Neural progenitor cell (in vitro differentiated cells): ENCODE measurements at regions not wholly inside any gene's neighbourhood (a gene's known extent, or its start where the extent isn't known, plus 50 kb on each side); places are given as distances from the start of the nearest gene placed in this dataset.

Experiments used
- DNase-seq: peaks from one replicate; pipeline ENCODE4 v3.0.0-alpha.2; 2016; ENCODE audit warnings: low spot score
- H2AFZ ChIP-seq: fragments of 200-600 bp; sonication (generic); replicated peaks from 2 replicates; pipeline ENCODE4 v1.6.1; 2016; ENCODE audit warnings: antibody characterized with exemption
- H3F3A ChIP-seq: fragments of 200-600 bp; sonication (generic); 2 replicates; pipeline ENCODE4 v1.6.1; 2016; ENCODE audit warnings: antibody characterized with exemption, low read depth
- H3K27ac ChIP-seq: fragments of 200-600 bp; sonication (generic); 2 replicates; pipeline ENCODE4 v1.5.1; 2016; ENCODE audit warnings: mild to moderate bottlenecking
- H3K27me3 ChIP-seq: fragments of 200-600 bp; sonication (generic); 2 replicates; pipeline ENCODE4 v1.6.1; 2016; ENCODE audit warnings: mild to moderate bottlenecking, moderate library complexity
- H3K36me3 ChIP-seq: fragments of 200-600 bp; sonication (generic); 2 replicates; pipeline ENCODE4 v1.5.1; 2016
- H3K4me1 ChIP-seq: fragments of 200-600 bp; sonication (generic); 2 replicates; pipeline ENCODE4 v1.6.1; 2016; ENCODE audit warnings: mixed run types
- H3K4me2 ChIP-seq: fragments of 200-600 bp; sonication (generic); 2 replicates; pipeline ENCODE4 v1.6.1; 2016
- H3K4me3 ChIP-seq: fragments of 200-600 bp; sonication (generic); 2 replicates; pipeline ENCODE4 v1.5.1; 2016
- H3K79me2 ChIP-seq: fragments of 200-600 bp; sonication (generic); 2 replicates; pipeline ENCODE4 v1.6.1; 2016; ENCODE audit warnings: low read depth
- H3K9ac ChIP-seq: fragments of 200-600 bp; sonication (generic); 2 replicates; pipeline ENCODE4 v1.6.1; 2016
- H3K9me3 ChIP-seq: fragments of 200-600 bp; sonication (generic); 2 replicates; pipeline ENCODE4 v1.5.1; 2016; ENCODE audit warnings: low read depth
- H4K20me1 ChIP-seq: fragments of 200-600 bp; sonication (generic); 2 replicates; pipeline ENCODE4 v1.6.1; 2016; ENCODE audit warnings: low read depth
- H3K27ac Mint-ChIP-seq: 3 replicates; pipeline ENCODE4 v1.8.0; 2021; ENCODE audit warnings: mixed read lengths
- H3K27me3 Mint-ChIP-seq: 2 replicates; pipeline ENCODE4 v1.8.0; 2022; ENCODE audit warnings: low read depth, mild to moderate bottlenecking, inconsistent platforms, moderate library complexity, mixed read lengths; ENCODE audit not compliant: insufficient read depth
- H3K36me3 Mint-ChIP-seq: 3 replicates; pipeline ENCODE4 v1.8.0; 2021; ENCODE audit warnings: mixed read lengths
- H3K4me1 Mint-ChIP-seq: 3 replicates; pipeline ENCODE4 v1.8.0; 2021; ENCODE audit warnings: mixed read lengths
- H3K4me3 Mint-ChIP-seq: 3 replicates; pipeline ENCODE4 v1.8.0; 2021; ENCODE audit warnings: mild to moderate bottlenecking, moderate library complexity, mixed read lengths
- H3K9me3 Mint-ChIP-seq: 3 replicates; pipeline ENCODE4 v1.8.0; 2020; ENCODE audit warnings: mixed read lengths
- EZH2 ChIP-seq: fragments of 200-600 bp; sonication (generic); IDR thresholded peaks from 2 replicates; pipeline ENCODE4 v1.6.1; 2017; ENCODE audit warnings: antibody characterized with exemption, mild to moderate bottlenecking, moderate library complexity
- EZH2phosphoT487 ChIP-seq: fragments of 200-600 bp; sonication (generic); IDR thresholded peaks from 2 replicates; pipeline ENCODE4 v1.6.1; 2017; ENCODE audit warnings: antibody characterized with exemption
- TF ChIP-seq, protein P1 (sequence below): fragments of 200-600 bp; sonication (generic); IDR thresholded peaks from 2 replicates; pipeline ENCODE4 v1.5.1; 2017; ENCODE audit warnings: antibody characterized with exemption, mild to moderate bottlenecking

DNA sequence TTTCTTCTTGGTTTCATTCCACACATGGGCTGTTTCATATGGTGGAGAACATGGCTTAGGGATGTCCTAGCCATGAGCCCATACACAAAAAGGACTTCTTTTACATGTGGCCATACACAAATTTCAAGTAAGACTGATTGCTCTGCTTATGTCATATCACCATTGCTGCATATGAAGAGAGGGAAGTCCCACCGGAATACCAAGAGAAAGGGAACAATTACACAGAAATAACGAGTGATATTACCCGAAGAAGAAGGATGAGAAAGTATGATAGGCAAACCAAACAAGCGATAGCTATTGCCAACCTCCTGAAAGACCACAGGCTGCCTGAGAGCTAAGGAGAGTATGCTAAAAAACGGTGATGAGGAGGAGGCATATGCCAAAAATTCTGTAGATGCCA is 70.5 kb upstream of the TNFRSF21 start:
- TF ChIP-seq, protein P1, sequence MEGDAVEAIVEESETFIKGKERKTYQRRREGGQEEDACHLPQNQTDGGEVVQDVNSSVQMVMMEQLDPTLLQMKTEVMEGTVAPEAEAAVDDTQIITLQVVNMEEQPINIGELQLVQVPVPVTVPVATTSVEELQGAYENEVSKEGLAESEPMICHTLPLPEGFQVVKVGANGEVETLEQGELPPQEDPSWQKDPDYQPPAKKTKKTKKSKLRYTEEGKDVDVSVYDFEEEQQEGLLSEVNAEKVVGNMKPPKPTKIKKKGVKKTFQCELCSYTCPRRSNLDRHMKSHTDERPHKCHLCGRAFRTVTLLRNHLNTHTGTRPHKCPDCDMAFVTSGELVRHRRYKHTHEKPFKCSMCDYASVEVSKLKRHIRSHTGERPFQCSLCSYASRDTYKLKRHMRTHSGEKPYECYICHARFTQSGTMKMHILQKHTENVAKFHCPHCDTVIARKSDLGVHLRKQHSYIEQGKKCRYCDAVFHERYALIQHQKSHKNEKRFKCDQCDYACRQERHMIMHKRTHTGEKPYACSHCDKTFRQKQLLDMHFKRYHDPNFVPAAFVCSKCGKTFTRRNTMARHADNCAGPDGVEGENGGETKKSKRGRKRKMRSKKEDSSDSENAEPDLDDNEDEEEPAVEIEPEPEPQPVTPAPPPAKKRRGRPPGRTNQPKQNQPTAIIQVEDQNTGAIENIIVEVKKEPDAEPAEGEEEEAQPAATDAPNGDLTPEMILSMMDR, result no peak
- TF ChIP-seq EZH2 (no peak), EZH2phosphoT487 (no peak)
- no peak overlapping the region for H3K27ac ChIP-seq
- H3K4me2 ChIP-seq, result no peak overlapping the region
- Mint-ChIP-seq H3K4me3 (no peak overlapping the region), H3K4me1 (no peaks in the 10 kb centered on the region), H3K27me3 (no peaks in the 10 kb centered on the region), H3K27ac (no peak overlapping the region), H3K9me3 (no peaks in the 10 kb centered on the region), H3K36me3 (no peaks in the 10 kb centered on the region)
- no peak overlapping the region for H3K4me3 ChIP-seq
- H3K79me2 ChIP-seq, result no peaks in the 10 kb centered on the region
- no peaks in the 10 kb centered on the region for H3K36me3 ChIP-seq
- no peak overlapping the region for H3K9ac ChIP-seq
- H3K4me1 ChIP-seq, result no peaks in the 10 kb centered on the region
- no peak for DNase-seq
- H3K9me3 ChIP-seq, result no peaks in the 10 kb centered on the region
- no peaks in the 10 kb centered on the region for H3K27me3 ChIP-seq
- H4K20me1 ChIP-seq, result no peaks in the 10 kb centered on the region
- H2AFZ ChIP-seq, result no peak overlapping the region
- H3F3A ChIP-seq, result no peaks in the 10 kb centered on the region

- Mint-ChIP-seq H3K27ac (no peak overlapping the region), H3K4me3 (no peak overlapping the region), H3K9me3 (no peaks in the 10 kb centered on the region), H3K36me3 (no peaks in the 10 kb centered on the region), H3K27me3 (no peaks in the 10 kb centered on the region), H3K4me1 (no peaks in the 10 kb centered on the region)
- H4K20me1 ChIP-seq, result no peaks in the 10 kb centered on the region
- no peak overlapping the region for H3K4me2 ChIP-seq
- TF ChIP-seq, protein P1, result no peak
- TF ChIP-seq EZH2, result no peak
- no peak for TF ChIP-seq EZH2phosphoT487
- H3K27ac ChIP-seq, result no peak overlapping the region
- H3F3A ChIP-seq, result no peaks in the 10 kb centered on the region
- H3K4me3 ChIP-seq, result no peak overlapping the region
- H3K4me1 ChIP-seq, result no peaks in the 10 kb centered on the region
- H3K9ac ChIP-seq, result no peak overlapping the region
- H2AFZ ChIP-seq, result no peak overlapping the region
- H3K9me3 ChIP-seq, result no peaks in the 10 kb centered on the region
- no peaks in the 10 kb centered on the region for H3K36me3 ChIP-seq
- DNase-seq, result no peak
- no peaks in the 10 kb centered on the region for H3K79me2 ChIP-seq
- no peaks in the 10 kb centered on the region for H3K27me3 ChIP-seq
These were observed 71.3 kb upstream of the TNFRSF21 start for GRCh38 chr6:47381036-47381435.

GRCh38 chr6:47383360-47383759 is 73.7 kb upstream of the TNFRSF21 start:
- TF ChIP-seq EZH2phosphoT487 (no peak), EZH2 (no peak)
- TF ChIP-seq, protein P1, result no peak
- Mint-ChIP-seq H3K27ac (no peak overlapping the region), H3K9me3 (no peaks in the 10 kb centered on the region), H3K27me3 (no peaks in the 10 kb centered on the region), H3K4me3 (no peak overlapping the region), H3K36me3 (no peaks in the 10 kb centered on the region), H3K4me1 (no peaks in the 10 kb centered on the region)
- H3K36me3 ChIP-seq, result no peaks in the 10 kb centered on the region
- DNase-seq, result no peak
- H3K79me2 ChIP-seq, result no peaks in the 10 kb centered on the region
- no peaks in the 10 kb centered on the region for H3K27me3 ChIP-seq
- H3K4me2 ChIP-seq, result no peak overlapping the region
- H4K20me1 ChIP-seq, result no peaks in the 10 kb centered on the region
- no peak overlapping the region for H3K27ac ChIP-seq
- no peak overlapping the region for H2AFZ ChIP-seq
- H3K4me1 ChIP-seq, result no peaks in the 10 kb centered on the region
- H3K9ac ChIP-seq, result no peak overlapping the region
- no peak overlapping the region for H3K4me3 ChIP-seq
- no peaks in the 10 kb centered on the region for H3F3A ChIP-seq
- H3K9me3 ChIP-seq, result no peaks in the 10 kb centered on the region

GRCh38 chr6:47391675-47392074 is 82.0 kb upstream of the TNFRSF21 start:
- DNase-seq, result no peak
- H3K36me3 Mint-ChIP-seq, result no peaks in the 10 kb centered on the region
- no peaks in the 10 kb centered on the region for H3K9me3 ChIP-seq
- H3K4me2 ChIP-seq, result no peak overlapping the region
- no peak overlapping the region for H3K4me3 ChIP-seq
- no peaks in the 10 kb centered on the region for H3K79me2 ChIP-seq
- H3K27ac ChIP-seq, result no peak overlapping the region
- no peak overlapping the region for H3K4me3 Mint-ChIP-seq
- TF ChIP-seq, protein P1, result no peak
- TF ChIP-seq EZH2 (no peak), EZH2phosphoT487 (no peak)
- H4K20me1 ChIP-seq, result no peaks in the 10 kb centered on the region
- no peaks in the 10 kb centered on the region for H3K27me3 ChIP-seq
- no peaks in the 10 kb centered on the region for H3K36me3 ChIP-seq
- no peak overlapping the region for H3K27ac Mint-ChIP-seq
- H3K4me1 Mint-ChIP-seq, result no peaks in the 10 kb centered on the region
- no peak overlapping the region for H3K9ac ChIP-seq
- peaks cover 15% of the 10 kb centered on the region for H3K9me3 Mint-ChIP-seq
- no peaks in the 10 kb centered on the region for H3K4me1 ChIP-seq
- H3K27me3 Mint-ChIP-seq, result no peaks in the 10 kb centered on the region
- no peak overlapping the region for H2AFZ ChIP-seq
- no peaks in the 10 kb centered on the region for H3F3A ChIP-seq
